ENCODE measurements at regions not wholly inside any gene's neighbourhood (a gene's known extent, or its start where the extent isn't known, plus 50 kb on each side); places are given as distances from the start of the nearest gene placed in this dataset.

DNA sequence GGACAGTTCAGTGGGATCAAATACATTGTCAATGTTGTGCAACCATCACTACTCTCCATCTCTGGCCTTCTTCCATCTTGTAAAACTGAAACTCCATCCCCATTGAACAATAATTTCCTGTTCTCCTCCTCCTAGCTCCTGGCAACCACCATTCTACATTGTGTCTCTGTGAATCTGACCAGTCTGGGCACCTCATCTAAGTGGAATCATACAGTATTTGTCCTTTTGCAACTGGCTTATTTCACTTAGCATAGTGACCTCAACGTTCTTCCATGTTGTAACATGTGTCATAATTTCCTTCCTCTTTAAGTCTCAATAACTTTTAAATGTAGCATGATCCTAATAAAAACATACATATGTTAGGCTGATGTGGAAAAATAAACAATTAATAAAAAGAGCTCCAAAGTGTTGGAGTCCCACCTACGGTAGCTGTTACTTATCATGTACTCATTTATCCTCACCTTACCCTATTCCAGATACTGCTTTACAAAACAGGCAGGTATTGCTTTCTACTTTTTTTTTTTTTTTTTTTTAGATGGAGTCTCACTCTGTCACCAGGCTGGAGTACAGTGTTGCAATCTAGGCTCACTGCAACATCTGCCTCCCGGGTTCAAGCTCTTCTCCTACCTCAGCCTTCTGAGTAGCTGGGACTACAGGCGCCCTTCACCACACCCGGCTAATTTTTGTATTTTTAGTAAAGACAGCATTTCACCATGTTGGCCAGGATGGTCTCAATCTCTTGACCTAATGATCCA is 91.9 kb downstream of the TNFAIP3 start:
- intact Hi-C loops (cut with DNase I, micrococcal nuclease): no loop called here
- Histone ChIP-seq H3K36me3 (ENCODE audit: low read depth) (no peaks in the 10 kb centered on the region), H3K4me1 (ENCODE audit: low read depth) (no peaks in the 10 kb centered on the region), H3K9me3 (no peaks in the 10 kb centered on the region), H3K4me3 (no peak overlapping the region)
- DNase-seq (no peak), ATAC-seq (peak; percentile 31)
- TF ChIP-seq CTCF (IDR thresholded peaks at IDR 0.05): no peak

GRCh38 chr6:137962725-137963124 is 95.7 kb downstream of the TNFAIP3 start:
- Histone ChIP-seq H3K36me3 (ENCODE audit: low read depth) (no peaks in the 10 kb centered on the region), H3K4me3 (no peak overlapping the region), H3K4me1 (ENCODE audit: low read depth) (no peaks in the 10 kb centered on the region), H3K9me3 (no peaks in the 10 kb centered on the region)
- intact Hi-C loops (cut with DNase I, micrococcal nuclease): no loop called here
- DNase-seq (no peak), ATAC-seq (no peak)
- no peak for TF ChIP-seq CTCF (IDR thresholded peaks at IDR 0.05)

GRCh38 chr6:137964876-137965275 is 97.8 kb downstream of the TNFAIP3 start:
- intact Hi-C loops (cut with DNase I, micrococcal nuclease): no loop called here
- no peak for TF ChIP-seq CTCF (IDR thresholded peaks at IDR 0.05)

GRCh38 chr6:137967689-137968454 is 100.8 kb downstream of the TNFAIP3 start:
- H3K36me3 ChIP-seq (ENCODE audit: low read depth): no peaks in the 10 kb centered on the region
- no peaks in the 10 kb centered on the region for H3K4me1 ChIP-seq (ENCODE audit: low read depth)
- ATAC-seq (peak; percentile 25), DNase-seq (no peak)
- TF ChIP-seq CTCF (IDR thresholded peaks at IDR 0.05): no peak
- H3K9me3 ChIP-seq: no peaks in the 10 kb centered on the region
- H3K4me3 ChIP-seq: no peak overlapping the region
- intact Hi-C loops (cut with DNase I, micrococcal nuclease): no loop called here

More at GRCh38 chr6:137964876-137965275, 97.8 kb downstream of the TNFAIP3 start:
- DNase-seq (no peak), ATAC-seq (no peak)
- Histone ChIP-seq H3K36me3 (ENCODE audit: low read depth) (no peaks in the 10 kb centered on the region), H3K4me3 (no peak overlapping the region), H3K4me1 (ENCODE audit: low read depth) (no peaks in the 10 kb centered on the region), H3K9me3 (no peaks in the 10 kb centered on the region)

DNA sequence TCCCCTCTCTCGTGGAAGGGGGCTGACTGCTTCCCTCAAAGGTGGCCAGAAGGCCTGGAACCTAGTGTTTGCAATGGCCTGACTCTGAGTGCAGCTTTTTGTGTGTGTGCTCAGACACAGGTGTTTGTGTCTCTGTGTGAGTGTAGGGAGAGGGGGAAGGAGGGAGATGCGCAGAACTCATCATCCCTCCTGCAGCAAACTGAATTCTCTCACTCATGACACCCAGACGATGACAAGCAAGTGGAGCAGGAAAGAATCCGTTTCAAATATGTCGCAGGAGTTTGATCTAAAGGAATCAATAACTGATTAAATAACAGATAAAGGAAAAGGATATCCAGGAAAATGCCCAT is 101.4 kb downstream of the TNFAIP3 start:
- TF ChIP-seq CTCF (IDR thresholded peaks at IDR 0.05): no peak
- H3K36me3 ChIP-seq (ENCODE audit: low read depth): no peaks in the 10 kb centered on the region
- ATAC-seq: no peak
- H3K9me3 ChIP-seq: no peaks in the 10 kb centered on the region
- DNase-seq: no peak
- intact Hi-C loops (cut with DNase I, micrococcal nuclease): no loop called here
- no peaks in the 10 kb centered on the region for H3K4me1 ChIP-seq (ENCODE audit: low read depth)
- no peak overlapping the region for H3K4me3 ChIP-seq

All from mucosa of descending colon (tissue), 3 donors.